Fibroblast of villous mesenchyme (primary cell): ENCODE measurements at regions not wholly inside any gene's neighbourhood (a gene's known extent, or its start where the extent isn't known, plus 50 kb on each side); places are given as distances from the start of the nearest gene placed in this dataset.

Source experiments
- DNase-seq: peaks from one replicate; pipeline ENCODE4 v3.0.0-alpha.2; 2010; ENCODE audit warnings: low read depth
- H3K4me3 ChIP-seq: 2 replicates; pipeline ENCODE4 v1.5.1; 2011; ENCODE audit warnings: low read depth, mild to moderate bottlenecking, low read length
- CTCF ChIP-seq: IDR thresholded peaks from 2 replicates; pipeline ENCODE4 v1.5.1; 2012; ENCODE audit warnings: low read depth, mild to moderate bottlenecking, low read length; ENCODE audit not compliant: insufficient read depth

GRCh38 chr6:168217216-168217879, 102.2 kb downstream of the DACT2 start:
- no peak for DNase-seq
- no peak overlapping the region for H3K4me3 ChIP-seq
- TF ChIP-seq CTCF = no peak

DNA sequence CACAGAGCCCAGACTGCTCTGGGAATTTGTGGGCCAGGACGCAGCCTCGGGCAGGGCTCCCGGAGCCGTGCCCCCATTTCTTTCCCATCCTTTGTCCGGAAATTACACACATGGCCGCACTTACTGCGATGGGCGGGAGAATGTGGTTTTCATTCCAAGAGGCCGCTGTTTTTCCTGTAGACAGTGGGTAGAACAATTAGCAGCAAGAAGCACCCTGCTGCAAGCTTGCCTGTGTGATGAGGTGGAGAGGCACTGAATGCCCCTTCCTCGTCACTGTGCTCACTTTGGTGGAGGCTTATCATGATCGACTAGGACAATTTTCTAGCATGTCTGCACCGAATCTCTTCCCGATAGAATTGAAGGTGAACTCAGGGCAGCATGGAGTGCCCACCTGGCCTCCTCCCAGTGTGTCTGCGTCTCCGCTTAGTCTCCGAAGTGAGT, 102.8 kb downstream of the DACT2 start:
- no peak for TF ChIP-seq CTCF
- no peak overlapping the region for H3K4me3 ChIP-seq
- DNase-seq = no peak

DNA sequence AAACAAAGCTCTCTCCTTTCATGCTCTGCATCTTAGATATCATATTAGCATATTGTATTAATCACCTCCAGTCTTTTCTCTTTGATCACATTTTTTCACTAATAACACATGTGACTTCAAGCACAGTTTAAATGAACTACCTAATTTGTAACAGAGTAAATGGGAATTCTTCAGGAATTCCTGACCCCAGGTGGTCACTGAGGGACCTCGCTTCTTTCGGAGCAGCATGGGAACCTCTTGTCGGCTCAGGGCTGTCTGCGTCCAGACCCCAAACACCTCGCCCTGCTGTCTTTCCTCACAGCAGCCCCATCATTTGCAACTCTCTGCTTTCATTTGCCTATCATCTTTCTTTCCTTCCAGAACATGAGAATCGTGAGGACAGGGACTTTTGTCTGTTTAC, 103.5 kb downstream of the DACT2 start:
- TF ChIP-seq CTCF = no peak
- no peak overlapping the region for H3K4me3 ChIP-seq
- no peak for DNase-seq

DNA sequence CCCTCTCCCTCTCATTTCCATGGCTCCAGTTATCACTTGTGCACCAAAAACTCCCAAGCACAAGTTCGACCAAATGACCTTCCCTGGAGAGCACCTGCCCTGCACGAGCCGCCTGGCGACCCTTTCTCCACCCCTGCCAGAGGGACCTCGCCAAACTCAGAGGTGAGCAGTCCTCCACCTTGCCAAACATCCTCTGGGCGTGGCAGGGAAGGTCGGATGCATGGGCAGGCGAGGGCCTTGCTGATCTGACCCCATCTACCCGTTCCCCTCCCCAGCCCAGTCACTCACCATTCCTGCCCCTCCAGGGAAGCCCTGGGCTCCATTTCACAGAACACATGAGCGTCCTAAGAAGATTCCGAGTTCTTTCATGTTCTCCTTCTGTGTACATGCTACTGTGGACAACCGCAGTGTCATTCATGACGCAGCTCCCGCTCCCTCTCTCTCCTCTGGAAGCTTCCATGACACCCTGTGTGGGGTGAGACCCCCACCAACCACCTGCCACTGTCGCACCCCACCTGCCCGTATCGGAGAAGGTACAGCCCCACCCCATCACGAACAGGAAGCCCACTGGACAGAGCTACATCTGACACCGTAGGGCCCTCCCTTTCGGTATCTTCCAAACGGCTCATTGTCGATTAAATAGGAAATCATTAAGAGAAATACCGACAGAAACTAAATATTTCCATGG, 104.3 kb downstream of the DACT2 start:
- TF ChIP-seq CTCF = no peak

GRCh38 chr6:168214586-168215104, 104.9 kb downstream of the DACT2 start:
- no peak for DNase-seq
- TF ChIP-seq CTCF = no peak

More for the DNA sequence above, 104.3 kb downstream of the DACT2 start:
- no peak for DNase-seq
- H3K4me3 ChIP-seq = no peak overlapping the region

DNA sequence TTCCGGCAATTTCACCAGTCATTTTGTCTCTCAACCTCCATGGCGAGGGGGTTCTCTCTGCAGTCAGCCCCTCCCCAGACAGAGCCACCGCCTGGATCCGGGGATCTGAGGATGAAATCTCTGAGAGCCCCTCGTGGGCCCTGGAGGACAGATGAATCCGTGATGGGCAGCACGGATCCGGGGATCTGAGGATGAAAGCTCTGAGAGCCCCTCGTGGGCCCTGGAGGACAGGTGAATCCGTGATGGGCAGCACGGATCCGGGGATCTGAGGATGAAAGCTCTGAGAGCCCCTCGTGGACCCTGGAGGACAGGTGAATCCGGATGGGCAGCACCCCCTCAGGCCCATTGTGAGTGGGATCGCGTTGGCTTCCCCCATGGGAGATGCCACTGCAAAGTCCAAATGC, 106.5 kb downstream of the DACT2 start:
- no peak overlapping the region for H3K4me3 ChIP-seq
- no peak for DNase-seq
- TF ChIP-seq CTCF = no peak

More at GRCh38 chr6:168214586-168215104, 104.9 kb downstream of the DACT2 start:
- H3K4me3 ChIP-seq = no peak overlapping the region

DNA sequence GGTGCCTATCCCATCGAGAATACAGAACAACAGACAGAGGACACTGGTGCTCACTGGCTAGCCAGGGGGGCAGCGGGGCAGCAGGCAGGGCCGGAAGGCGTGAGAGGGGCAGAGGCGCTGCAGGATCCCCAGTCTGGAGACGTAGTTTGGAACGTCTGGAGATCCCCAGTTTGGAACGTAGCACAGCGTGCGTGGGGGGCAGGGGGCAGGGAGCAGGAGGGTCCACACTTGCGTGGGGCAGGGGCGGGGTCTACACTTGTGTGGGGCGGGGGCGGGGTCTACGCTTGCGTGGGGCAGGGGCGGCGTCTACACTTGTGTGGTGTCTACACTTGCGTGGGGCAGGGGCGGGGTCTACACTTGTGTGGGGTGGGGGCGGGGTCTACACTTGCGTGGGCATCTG, 107.2 kb downstream of the DACT2 start:
- TF ChIP-seq CTCF = no peak
- DNase-seq = no peak
- H3K4me3 ChIP-seq = no peak overlapping the region
